NCI-H526 (cell line): ENCODE measurements at regions not wholly inside any gene's neighbourhood (a gene's known extent, or its start where the extent isn't known, plus 50 kb on each side); places are given as distances from the start of the nearest gene placed in this dataset.

Source experiments
- DNase-seq, 2 experiments: peaks; one replicate each; lab custom pipeline; 2025; lab: John Stamatoyannopoulos, UW

- no peak for DNase-seq
Measured at GRCh38 chr3:159898147-159898546, 90.5 kb upstream of the IL12A start.

- no peak for DNase-seq
Measured at GRCh38 chr3:159899166-159899565, 89.5 kb upstream of the IL12A start.

GRCh38 chr3:159902546-159903314 lies 85.9 kb upstream of the IL12A start:
- DNase-seq: peak; percentile 2 to 5

- DNase-seq: no peak
Measured at GRCh38 chr3:159904455-159904854, 84.2 kb upstream of the IL12A start.

- no peak for DNase-seq
Measured at GRCh38 chr3:159904911-159905310, 83.7 kb upstream of the IL12A start.

- no peak for DNase-seq
Measured at GRCh38 chr3:159907828-159908227, 80.8 kb upstream of the IL12A start.

- DNase-seq: no peak
Measured at GRCh38 chr3:159910991-159911663, 77.5 kb upstream of the IL12A start.

GRCh38 chr3:159911664-159912037 lies 77.0 kb upstream of the IL12A start:
- DNase-seq: no peak

GRCh38 chr3:159913712-159914414 lies 74.8 kb upstream of the IL12A start:
- DNase-seq: no peak

- DNase-seq: no peak
Measured at GRCh38 chr3:159914426-159914825, 74.2 kb upstream of the IL12A start.

GRCh38 chr3:159916052-159916451 lies 72.6 kb upstream of the IL12A start:
- DNase-seq: no peak

GRCh38 chr3:159917141-159917540 lies 71.5 kb upstream of the IL12A start:
- no peak for DNase-seq

GRCh38 chr3:159919873-159920272 lies 68.8 kb upstream of the IL12A start:
- DNase-seq: no peak

GRCh38 chr3:159922193-159922840 lies 66.3 kb upstream of the IL12A start:
- DNase-seq: no peak

GRCh38 chr3:159922861-159923312 lies 65.7 kb upstream of the IL12A start:
- DNase-seq: no peak

GRCh38 chr3:159923336-159923735 lies 65.3 kb upstream of the IL12A start:
- no peak for DNase-seq

GRCh38 chr3:159923956-159924355 lies 64.7 kb upstream of the IL12A start:
- DNase-seq: no peak

- no peak for DNase-seq
Measured at GRCh38 chr3:159924411-159924810, 64.2 kb upstream of the IL12A start.

GRCh38 chr3:159925248-159925647 lies 63.4 kb upstream of the IL12A start:
- DNase-seq: no peak

- no peak for DNase-seq
Measured at GRCh38 chr3:159926573-159926972, 62.1 kb upstream of the IL12A start.

GRCh38 chr3:159928071-159928491 lies 60.6 kb upstream of the IL12A start:
- DNase-seq: no peak

- DNase-seq: no peak
Measured at GRCh38 chr3:159928666-159929065, 60.0 kb upstream of the IL12A start.
